Muscle of arm (tissue), 1 donor: ENCODE measurements at regions not wholly inside any gene's neighbourhood (a gene's known extent, or its start where the extent isn't known, plus 50 kb on each side); places are given as distances from the start of the nearest gene placed in this dataset.

Experiments
- DNase-seq: peaks from one replicate; pipeline ENCODE4 v3.0.0-alpha.2; 2013

GRCh38 chr3:6182476-6182875, 678.4 kb upstream of the GRM7 start:
- no peak for DNase-seq

DNA sequence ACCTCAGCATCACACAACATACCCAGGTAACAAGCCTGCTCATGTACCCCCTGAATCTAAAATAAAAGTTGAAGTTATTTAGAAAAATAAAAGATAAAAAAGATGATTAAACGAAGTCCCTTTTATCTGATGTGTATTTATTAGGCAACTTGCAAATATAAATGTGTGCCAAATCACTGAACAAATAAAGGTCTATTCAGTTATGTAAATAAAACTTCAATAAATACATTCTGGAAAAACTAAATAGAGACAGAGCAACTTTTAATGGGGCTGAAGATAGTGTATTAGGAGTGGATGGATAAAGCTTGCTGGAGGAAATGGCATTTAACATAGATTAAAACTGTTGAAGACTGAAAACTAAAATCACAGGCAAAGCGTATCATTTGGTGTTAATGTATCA, 678.0 kb upstream of the GRM7 start:
- no peak for DNase-seq

DNA sequence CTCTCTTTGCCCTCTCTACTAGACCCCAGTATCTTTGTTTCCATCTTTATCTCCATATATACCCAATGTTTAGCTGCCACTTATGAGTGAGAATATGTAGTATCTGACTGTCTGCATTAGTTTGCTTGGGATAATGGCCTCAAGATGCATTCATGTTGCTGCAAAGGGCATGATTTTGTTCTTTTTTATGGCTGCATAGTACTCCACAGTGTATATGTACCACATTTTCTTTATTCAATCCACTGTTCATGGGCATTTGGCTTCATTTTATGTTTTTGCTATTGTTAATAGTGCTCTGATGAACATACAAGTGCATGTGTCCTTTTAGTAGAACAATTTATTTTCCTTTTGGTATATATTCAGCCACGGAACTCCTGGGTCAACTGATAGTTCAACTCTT, 671.5 kb upstream of the GRM7 start:
- no peak for DNase-seq

DNA sequence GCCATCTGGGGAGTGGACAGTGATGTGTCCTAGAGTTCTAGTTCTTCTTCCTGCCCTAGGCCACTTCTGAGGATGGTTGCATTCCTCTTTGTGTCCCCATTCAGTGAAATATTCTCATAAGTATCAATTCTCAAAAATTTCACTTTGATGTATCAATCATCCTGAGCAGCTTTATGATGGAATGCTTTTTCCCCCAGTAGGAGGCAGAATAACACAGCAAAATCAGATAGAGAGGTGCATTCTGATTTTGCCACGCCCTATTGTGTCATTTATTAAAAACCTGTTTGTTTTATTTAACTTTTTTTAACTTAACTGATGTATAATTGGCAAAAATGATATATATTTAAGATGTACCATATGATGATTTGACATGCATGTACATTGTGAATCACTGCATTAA, 656.0 kb upstream of the GRM7 start:
- no peak for DNase-seq

- DNase-seq = no peak
These were observed 644.5 kb upstream of the GRM7 start for GRCh38 chr3:6216135-6217026.

- no peak for DNase-seq
These were observed 640.5 kb upstream of the GRM7 start for GRCh38 chr3:6220447-6220846.

DNA sequence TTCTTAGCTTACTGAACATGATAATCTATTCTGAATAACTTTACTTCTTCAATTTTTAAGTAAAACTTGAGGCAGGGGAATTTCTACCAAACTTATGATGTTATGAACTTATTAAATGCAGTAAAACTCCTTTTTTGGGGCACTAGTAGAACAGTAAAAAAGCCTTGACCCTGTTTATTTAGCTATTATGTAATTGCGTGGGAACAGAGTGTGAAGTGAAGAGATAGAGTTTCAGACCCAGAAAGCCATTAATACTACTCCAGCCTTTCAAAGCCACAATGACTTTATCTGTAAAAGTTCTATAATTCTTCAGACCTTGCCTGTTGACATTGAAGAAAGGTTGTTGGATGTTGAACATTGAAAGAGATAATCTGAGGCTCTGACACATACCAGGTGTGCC, 638.8 kb upstream of the GRM7 start:
- DNase-seq = no peak

GRCh38 chr3:6223572-6223971, 637.3 kb upstream of the GRM7 start:
- no peak for DNase-seq

GRCh38 chr3:6228958-6229683, 631.8 kb upstream of the GRM7 start:
- no peak for DNase-seq

DNA sequence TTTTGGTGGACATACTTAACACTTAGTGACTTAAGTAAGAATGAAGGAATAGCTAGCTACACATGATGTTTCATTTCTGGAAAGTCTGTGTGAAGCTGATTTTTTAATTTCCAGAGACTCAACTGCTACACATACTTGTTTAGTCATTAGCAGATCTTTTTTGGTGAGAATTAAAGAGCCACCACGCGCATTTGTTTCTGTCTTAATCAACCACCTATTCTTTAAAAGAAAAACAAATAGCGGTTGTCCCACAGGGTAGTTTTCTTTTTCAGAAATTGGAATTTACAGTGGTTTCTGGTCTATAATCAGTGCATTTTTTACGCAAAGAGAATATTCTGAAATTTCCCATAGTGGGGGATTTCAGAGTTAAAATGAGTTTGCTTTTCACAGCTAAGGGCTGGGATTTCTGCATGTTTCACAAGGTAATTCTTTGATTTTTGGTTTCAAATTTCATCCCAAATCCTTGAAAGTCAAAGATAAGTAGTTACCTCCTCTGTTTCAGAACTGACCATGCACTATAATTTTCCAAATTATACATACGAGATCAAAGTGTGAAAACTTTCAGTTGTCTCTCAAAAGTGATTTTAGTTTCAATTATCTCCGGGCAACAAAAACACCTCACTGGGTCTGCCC, 631.0 kb upstream of the GRM7 start:
- DNase-seq = no peak

DNA sequence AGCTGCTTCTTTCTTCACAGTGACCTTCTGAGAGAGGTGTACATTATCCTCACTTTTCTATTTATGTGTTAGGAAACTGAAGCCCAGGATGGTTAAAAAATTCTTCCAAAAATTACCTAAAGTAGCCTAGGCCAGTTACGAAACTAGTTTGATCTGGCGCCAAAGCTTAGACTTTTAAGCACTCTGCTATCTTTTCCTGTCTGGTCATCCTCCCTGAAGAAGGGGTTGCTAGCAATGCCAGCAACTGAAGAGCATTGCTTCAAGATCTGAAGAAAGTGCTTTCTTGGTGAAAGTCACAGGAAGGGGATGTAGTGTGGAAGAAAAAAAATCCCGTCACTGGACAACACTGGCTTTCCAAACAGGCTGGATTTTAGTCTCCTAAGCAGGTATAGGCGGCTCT, 618.8 kb upstream of the GRM7 start:
- DNase-seq = no peak

DNA sequence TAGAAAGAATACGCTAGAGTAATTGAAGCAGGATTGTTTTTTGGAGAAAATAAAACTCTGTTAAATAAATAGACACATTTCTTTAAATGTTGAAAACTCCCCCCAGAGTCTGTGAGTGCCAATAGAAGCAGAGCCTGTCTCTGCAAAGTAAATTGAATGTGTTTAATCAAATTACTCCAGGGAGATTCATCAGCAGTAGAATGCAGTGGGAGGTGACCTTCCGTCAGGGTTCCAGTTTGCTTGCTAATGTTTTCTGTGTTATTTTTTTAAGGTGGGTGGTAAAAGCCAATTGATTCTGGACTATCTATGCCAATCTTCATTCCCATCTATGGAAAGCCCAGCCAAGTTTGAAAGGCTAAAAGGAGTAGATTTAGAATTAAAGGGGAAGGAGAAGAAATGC, 612.4 kb upstream of the GRM7 start:
- DNase-seq = no peak

GRCh38 chr3:6249679-6250078, 611.2 kb upstream of the GRM7 start:
- no peak for DNase-seq

- no peak for DNase-seq
These were observed 610.7 kb upstream of the GRM7 start for GRCh38 chr3:6250167-6250566.

DNA sequence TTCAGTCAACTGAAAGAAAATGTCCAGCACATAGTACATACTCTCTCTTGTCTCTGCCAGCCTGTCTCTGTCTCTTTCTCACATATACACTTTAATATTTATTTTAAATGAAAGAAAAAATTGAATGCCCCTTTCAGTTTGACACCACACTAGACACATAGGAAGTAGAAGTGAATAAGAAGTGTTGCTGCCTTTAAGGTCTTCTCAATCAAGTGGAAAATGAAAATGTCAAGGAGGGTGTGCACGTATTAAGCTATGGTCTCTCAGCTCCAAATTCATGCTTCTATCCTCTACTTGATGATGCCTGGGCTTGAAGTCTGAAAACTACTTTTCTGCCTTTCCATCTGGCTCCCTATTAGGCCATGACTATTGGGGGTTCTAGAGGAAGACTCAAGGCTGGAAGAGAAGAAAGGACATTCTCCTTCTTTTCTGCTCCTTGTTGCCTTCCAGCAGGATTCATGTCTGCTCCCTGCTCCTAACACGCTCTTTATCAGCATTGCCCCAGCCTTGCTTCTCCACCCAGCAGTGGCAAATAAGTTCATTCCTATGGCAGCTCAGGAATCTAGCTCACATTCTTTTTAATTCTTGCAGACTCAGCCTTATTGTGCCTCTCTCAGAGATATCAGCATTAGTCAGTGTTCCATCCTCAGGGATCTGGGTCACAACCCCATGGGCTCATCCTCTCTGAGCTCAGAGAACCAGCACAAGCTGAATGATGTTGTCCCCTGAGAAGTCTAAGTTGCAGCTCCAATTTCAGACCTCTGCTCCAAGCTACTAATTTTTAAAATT, 609.1 kb upstream of the GRM7 start:
- no peak for DNase-seq

- DNase-seq = no peak
These were observed 606.4 kb upstream of the GRM7 start for GRCh38 chr3:6254490-6254889.

- no peak for DNase-seq
These were observed 605.7 kb upstream of the GRM7 start for GRCh38 chr3:6255229-6255628.

GRCh38 chr3:6260551-6261191, 600.2 kb upstream of the GRM7 start:
- no peak for DNase-seq

- DNase-seq = no peak
These were observed 598.9 kb upstream of the GRM7 start for GRCh38 chr3:6262010-6262409.

GRCh38 chr3:6264036-6264435, 596.9 kb upstream of the GRM7 start:
- DNase-seq = no peak

GRCh38 chr3:6264906-6265305, 596.0 kb upstream of the GRM7 start:
- DNase-seq = no peak

GRCh38 chr3:6266135-6266534, 594.8 kb upstream of the GRM7 start:
- DNase-seq = no peak
